Hematopoietic multipotent progenitor cell treated with erythropoietin and hydrocortisone succinate and interleukin-3 and kit ligand, for 4 days (in vitro differentiated cells): ENCODE measurements at regions not wholly inside any gene's neighbourhood (a gene's known extent, or its start where the extent isn't known, plus 50 kb on each side); places are given as distances from the start of the nearest gene placed in this dataset.
A peak's percentile ranks its signal among the peaks of the same experiment; 100 is the strongest.

Experiments
- DNase-seq: peaks from one replicate; pipeline ENCODE4 v3.0.0-alpha.2; 2015

GRCh38 chr1:2919841-2920240 is 101.4 kb upstream of the ACTRT2 start:
- DNase-seq = no peak

GRCh38 chr1:2920421-2921015 is 100.7 kb upstream of the ACTRT2 start:
- DNase-seq = no peak

- DNase-seq = peak; percentile 30
Measured at GRCh38 chr1:2921970-2922686, 99.1 kb upstream of the ACTRT2 start.

- no peak for DNase-seq
Measured at GRCh38 chr1:2923351-2923750, 97.9 kb upstream of the ACTRT2 start.

- no peak for DNase-seq
Measured at GRCh38 chr1:2925291-2925690, 96.0 kb upstream of the ACTRT2 start.

- DNase-seq = no peak
Measured at GRCh38 chr1:2925918-2926317, 95.3 kb upstream of the ACTRT2 start.

- DNase-seq = no peak
Measured at GRCh38 chr1:2926447-2927055, 94.7 kb upstream of the ACTRT2 start.

- peak; percentile 15 for DNase-seq
Measured at GRCh38 chr1:2927393-2928360, 93.6 kb upstream of the ACTRT2 start.

- DNase-seq = no peak
Measured at GRCh38 chr1:2928366-2929325, 92.6 kb upstream of the ACTRT2 start.

- no peak for DNase-seq
Measured at GRCh38 chr1:2929335-2929734, 91.9 kb upstream of the ACTRT2 start.

GRCh38 chr1:2930016-2930815 is 91.1 kb upstream of the ACTRT2 start:
- no peak for DNase-seq

GRCh38 chr1:2930913-2931723 is 90.1 kb upstream of the ACTRT2 start:
- DNase-seq = no peak

GRCh38 chr1:2931724-2932401 is 89.4 kb upstream of the ACTRT2 start:
- no peak for DNase-seq

GRCh38 chr1:2932671-2933350 is 88.5 kb upstream of the ACTRT2 start:
- DNase-seq = no peak

- DNase-seq = no peak
Measured at GRCh38 chr1:2933431-2934155, 87.7 kb upstream of the ACTRT2 start.

GRCh38 chr1:2934156-2934540 is 87.1 kb upstream of the ACTRT2 start:
- DNase-seq = no peak

GRCh38 chr1:2934642-2935081 is 86.6 kb upstream of the ACTRT2 start:
- DNase-seq = no peak

- no peak for DNase-seq
Measured at GRCh38 chr1:2935184-2935583, 86.1 kb upstream of the ACTRT2 start.
